GM12878 (cell line): ENCODE measurements at regions not wholly inside any gene's neighbourhood (a gene's known extent, or its start where the extent isn't known, plus 50 kb on each side); places are given as distances from the start of the nearest gene placed in this dataset.

Experiments used
- ATAC-seq: fragments of 200-7000 bp; cut with Tn5 transposase; 3 replicates; pipeline ENCODE4 v1.9.1; 2020; ENCODE audit warnings: mild to moderate bottlenecking, moderate library complexity
- BruUV-seq: library from RNA; stranded (reverse); fragments of 400-500 nt; replicated peaks from 2 replicates; lab custom pipeline; 2021; lab: Mats Ljungman, UMichigan
- CTCF ChIA-PET: fragments of 300-600 bp; sonication (Branson Sonifier 250); formaldehyde crosslinking; extraction: SDS; loops from one replicate; lab custom pipeline; 2021; ENCODE audit warnings: inconsistent platforms; lab: Yijun Ruan, JAX
- POLR2A ChIA-PET: fragments of 350-600 bp; formaldehyde crosslinking; extraction: SDS; loops from one replicate; lab custom pipeline; 2021; ENCODE audit warnings: inconsistent platforms; lab: Charles Lee
- RAD21 ChIA-PET: fragments of 300-600 bp; sonication (Branson Sonifier 250); formaldehyde crosslinking; loops from one replicate; lab custom pipeline; 2023; ENCODE audit warnings: antibody characterized with exemption; ENCODE audit not compliant: unreplicated experiment; lab: Charles Lee
- SMC1A ChIA-PET: fragments of 300-600 bp; sonication (Branson Sonifier 250); formaldehyde crosslinking; loops from one replicate; lab custom pipeline; 2023; ENCODE audit not compliant: unreplicated experiment, uncharacterized antibody; lab: Charles Lee
- DNase-seq: peaks from one replicate; pipeline ENCODE4 v3.0.0-alpha.2; 2011; ENCODE audit warnings: low read depth, low spot score
- FAIRE-seq: peaks from 3 replicates; lab custom pipeline; 2011; peaks lifted over from hg19 to GRCh38; lab: Jason Lieb, UNC
- H2AFZ ChIP-seq: 2 replicates; pipeline ENCODE4 v1.6.0; 2011; ENCODE audit warnings: low read depth, low read length, control low read depth; ENCODE audit not compliant: control insufficient read depth
- H3K27ac ChIP-seq: 2 replicates; pipeline ENCODE4 v1.5.1; 2011; ENCODE audit warnings: control low read depth; ENCODE audit not compliant: control insufficient read depth, insufficient read depth
- H3K27me3 ChIP-seq, 2 experiments: replicated peaks in 1 of 2; 2 replicates each; pipeline versions ENCODE4 v1.6.0 to v1.6.1; 2011; ENCODE audit warnings: low read length in 1 of 2; ENCODE audit not compliant: control insufficient read depth in 2 of 2, insufficient read depth in 2 of 2
- H3K36me3 ChIP-seq, 2 experiments: 2 replicates each; pipeline ENCODE4 v1.5.1; 2011; ENCODE audit warnings: low read length in 1 of 2; ENCODE audit not compliant: control insufficient read depth in 2 of 2, insufficient read depth in 2 of 2
- H3K4me1 ChIP-seq: 2 replicates; pipeline ENCODE4 v1.6.1; 2011; ENCODE audit warnings: mild to moderate bottlenecking, low read length, moderate library complexity, mixed read lengths; ENCODE audit not compliant: control insufficient read depth, insufficient read depth
- H3K4me2 ChIP-seq: 2 replicates; pipeline ENCODE4 v1.6.0; 2011; ENCODE audit warnings: control low read depth; ENCODE audit not compliant: control insufficient read depth, insufficient read depth
- H3K4me3 ChIP-seq: fragments of 200-600 bp; sonication (generic); 2 replicates; pipeline ENCODE4 v1.5.1; 2016
- H3K79me2 ChIP-seq: 2 replicates; pipeline ENCODE4 v1.6.0; 2011; ENCODE audit warnings: low read length; ENCODE audit not compliant: control insufficient read depth, insufficient read depth
- H3K9ac ChIP-seq: 2 replicates; pipeline ENCODE4 v1.8.0; 2011; ENCODE audit warnings: low read length, control low read depth, mixed read lengths; ENCODE audit not compliant: control insufficient read depth, insufficient read depth
- H3K9me3 ChIP-seq: replicated peaks from 3 replicates; pipeline ENCODE4 v1.5.1; 2011; ENCODE audit warnings: mild to moderate bottlenecking, low read length; ENCODE audit not compliant: control insufficient read depth, insufficient read depth
- H4K20me1 ChIP-seq: 2 replicates; pipeline ENCODE4 v1.6.0; 2011; ENCODE audit not compliant: control insufficient read depth, insufficient read depth
- BCL11A ChIP-seq: IDR thresholded peaks from 2 replicates; pipeline ENCODE4 v1.6.1; 2011; ENCODE audit warnings: low read depth, low read length
- CTCF ChIP-seq, 3 experiments: IDR thresholded peaks in 2 of 3; conservative IDR thresholded peaks in 1 of 3; 2 replicates each; pipeline ENCODE4 v1.5.1; 2011; ENCODE audit warnings: low read depth in 3 of 3, low read length in 3 of 3, mild to moderate bottlenecking in 3 of 3, control low read depth in 2 of 3, moderate library complexity in 2 of 3, inconsistent platforms in 1 of 3, mixed read lengths in 1 of 3; ENCODE audit not compliant: control insufficient read depth in 2 of 3, insufficient read depth in 1 of 3; ENCODE audit errors: extremely low read depth in 1 of 3
- FOXK2 ChIP-seq: fragments of 450-650 bp; IDR thresholded peaks from 2 replicates; pipeline ENCODE4 v1.6.1; 2017; ENCODE audit warnings: mild to moderate bottlenecking, moderate library complexity
- HDAC6 ChIP-seq: fragments of 200-600 bp; sonication (generic); IDR thresholded peaks from one replicate; pipeline ENCODE4 v1.8.0; 2017; ENCODE audit warnings: antibody characterized with exemption; ENCODE audit not compliant: unreplicated experiment
- IRF5 ChIP-seq: fragments of 450-650 bp; IDR thresholded peaks from 2 replicates; pipeline ENCODE4 v1.6.1; 2017; ENCODE audit warnings: borderline replicate concordance
- KAT2A ChIP-seq: conservative IDR thresholded peaks from 2 replicates; pipeline ENCODE4 v1.6.1; 2011; ENCODE audit warnings: low read depth, low read length; ENCODE audit not compliant: control insufficient read depth
- POLR2A ChIP-seq: IDR thresholded peaks from 2 replicates; pipeline ENCODE4 v1.6.1; 2011; ENCODE audit warnings: low read depth, mild to moderate bottlenecking, low read length
- RAD21 ChIP-seq: IDR thresholded peaks from 2 replicates; pipeline ENCODE4 v1.6.1; 2011; ENCODE audit warnings: mild to moderate bottlenecking, low read depth, low read length, moderate library complexity; ENCODE audit not compliant: insufficient read depth
- TARDBP ChIP-seq: IDR thresholded peaks from 2 replicates; pipeline ENCODE4 v1.6.1; 2016; ENCODE audit warnings: borderline replicate concordance
- WGBS: methylation state at CpG from one replicate; pipeline ENCODE4 v1.1.6; 2016; ENCODE audit warnings: low lambda C conversion rate; ENCODE audit not compliant: insufficient replicate concordance, insufficient coverage; ENCODE audit errors: missing lambda C conversion rate; 5-methylcytosine and 5-hydroxymethylcytosine counted together
- in situ Hi-C: fragments of 300-500 bp; cut with MboI; formaldehyde crosslinking; loops from 9 replicates; pipeline ENCODE4 v1.14.3; 2018; ENCODE audit warnings: mixed read lengths
- intact Hi-C: fragments of 100-400 bp; cut with micrococcal nuclease; formaldehyde crosslinking; loops from one replicate; pipeline ENCODE4 v1.14.2; 2022; ENCODE audit not compliant: unreplicated experiment
- TF ChIP-seq, protein P1 (sequence below): fragments of 450-650 bp; IDR thresholded peaks from 2 replicates; pipeline ENCODE4 v1.6.1; 2017; ENCODE audit warnings: mild to moderate bottlenecking, moderate library complexity
- TF ChIP-seq, protein P2 (sequence below): IDR thresholded peaks from 2 replicates; pipeline ENCODE4 v1.6.1; 2012; ENCODE audit warnings: low read depth, low read length, improper control_type of control experiment

DNA sequence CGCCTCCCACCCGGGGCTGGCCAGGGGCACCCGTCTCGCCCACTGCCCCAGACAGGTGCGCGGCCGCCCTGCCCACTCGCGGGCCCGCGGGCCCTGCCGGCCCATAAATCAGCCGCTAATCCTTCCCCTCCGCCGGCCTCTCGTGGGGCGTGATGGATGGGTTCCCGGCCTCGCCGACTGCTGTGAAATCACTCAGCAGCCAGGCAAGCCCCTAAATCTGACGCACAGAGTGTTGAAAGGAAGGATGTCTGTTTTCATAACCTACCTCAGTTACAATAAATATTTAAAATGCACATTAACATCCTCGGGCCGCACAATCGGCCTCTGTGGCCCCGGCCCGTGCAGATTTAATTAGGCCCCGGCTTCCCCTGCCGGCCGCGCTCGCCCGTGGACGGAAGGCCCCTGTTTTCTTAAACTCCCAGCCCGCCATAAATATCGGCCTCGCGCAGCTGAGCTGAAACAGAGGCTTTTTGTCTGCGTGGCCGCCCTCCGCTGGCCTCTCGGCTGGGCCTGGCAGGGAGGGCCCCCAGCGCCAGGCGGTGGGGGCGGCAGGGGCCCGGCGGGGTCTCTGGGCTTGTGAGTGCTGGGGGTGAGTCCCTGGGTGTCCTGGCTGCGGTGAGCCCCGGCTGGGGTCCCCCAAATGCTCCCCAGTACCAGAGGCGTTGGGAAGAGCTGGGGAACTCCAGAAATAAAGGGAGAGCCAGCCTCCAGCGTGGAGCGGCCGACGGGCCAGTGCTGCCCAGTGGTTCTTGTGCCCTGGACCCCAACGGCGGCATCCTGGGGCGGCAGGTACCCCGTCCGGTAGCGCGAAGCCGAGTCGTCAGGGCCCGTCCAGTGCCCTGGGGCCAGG lies 90.7 kb downstream of the UNCX start:
- 26% methylated on average over 61 of the region's 63 CpGs for WGBS
- Histone ChIP-seq H3K79me2 (no peaks in the 10 kb centered on the region), H3K4me3 (no peak overlapping the region), H3K27ac (no peak overlapping the region), H3K9me3 (no peaks in the 10 kb centered on the region), H3K4me2 (no peak overlapping the region), H4K20me1 (no peaks in the 10 kb centered on the region), H3K4me1 (no peaks in the 10 kb centered on the region), H2AFZ (no peak overlapping the region), H3K27me3 (no peaks in the 10 kb centered on the region), H3K9ac (no peak overlapping the region), H3K36me3 (no peaks in the 10 kb centered on the region)
- ATAC-seq: no peak
- in situ Hi-C loops (no loop called here), intact Hi-C loops (no loop called here)
- RAD21 ChIA-PET: no interaction called here
- no peak for FAIRE-seq
- no TSS peak for BruUV-seq
- no peak for DNase-seq
- CTCF ChIA-PET: no interaction called here
- SMC1A ChIA-PET: no interaction called here
- POLR2A ChIA-PET: no interaction called here
- TF ChIP-seq TARDBP (no peak), BCL11A (no peak), RAD21 (no peak), KAT2A (no peak), POLR2A (no peak), HDAC6 (no peak), IRF5 (no peak), FOXK2 (no peak), CTCF (IDR thresholded peaks at IDR 0.05 in 2 of 3, conservative IDR thresholded peaks at IDR 0.05 in 1 of 3; ENCODE audit: control insufficient read depth in 2 of 3, extremely low read depth in 1 of 3, insufficient read depth in 1 of 3, low read depth in 3 of 3, low read length in 3 of 3) (no peak)
- TF ChIP-seq, protein P1, sequence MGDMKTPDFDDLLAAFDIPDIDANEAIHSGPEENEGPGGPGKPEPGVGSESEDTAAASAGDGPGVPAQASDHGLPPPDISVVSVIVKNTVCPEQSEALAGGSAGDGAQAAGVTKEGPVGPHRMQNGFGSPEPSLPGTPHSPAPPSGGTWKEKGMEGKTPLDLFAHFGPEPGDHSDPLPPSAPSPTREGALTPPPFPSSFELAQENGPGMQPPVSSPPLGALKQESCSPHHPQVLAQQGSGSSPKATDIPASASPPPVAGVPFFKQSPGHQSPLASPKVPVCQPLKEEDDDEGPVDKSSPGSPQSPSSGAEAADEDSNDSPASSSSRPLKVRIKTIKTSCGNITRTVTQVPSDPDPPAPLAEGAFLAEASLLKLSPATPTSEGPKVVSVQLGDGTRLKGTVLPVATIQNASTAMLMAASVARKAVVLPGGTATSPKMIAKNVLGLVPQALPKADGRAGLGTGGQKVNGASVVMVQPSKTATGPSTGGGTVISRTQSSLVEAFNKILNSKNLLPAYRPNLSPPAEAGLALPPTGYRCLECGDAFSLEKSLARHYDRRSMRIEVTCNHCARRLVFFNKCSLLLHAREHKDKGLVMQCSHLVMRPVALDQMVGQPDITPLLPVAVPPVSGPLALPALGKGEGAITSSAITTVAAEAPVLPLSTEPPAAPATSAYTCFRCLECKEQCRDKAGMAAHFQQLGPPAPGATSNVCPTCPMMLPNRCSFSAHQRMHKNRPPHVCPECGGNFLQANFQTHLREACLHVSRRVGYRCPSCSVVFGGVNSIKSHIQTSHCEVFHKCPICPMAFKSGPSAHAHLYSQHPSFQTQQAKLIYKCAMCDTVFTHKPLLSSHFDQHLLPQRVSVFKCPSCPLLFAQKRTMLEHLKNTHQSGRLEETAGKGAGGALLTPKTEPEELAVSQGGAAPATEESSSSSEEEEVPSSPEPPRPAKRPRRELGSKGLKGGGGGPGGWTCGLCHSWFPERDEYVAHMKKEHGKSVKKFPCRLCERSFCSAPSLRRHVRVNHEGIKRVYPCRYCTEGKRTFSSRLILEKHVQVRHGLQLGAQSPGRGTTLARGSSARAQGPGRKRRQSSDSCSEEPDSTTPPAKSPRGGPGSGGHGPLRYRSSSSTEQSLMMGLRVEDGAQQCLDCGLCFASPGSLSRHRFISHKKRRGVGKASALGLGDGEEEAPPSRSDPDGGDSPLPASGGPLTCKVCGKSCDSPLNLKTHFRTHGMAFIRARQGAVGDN: no peak
- TF ChIP-seq, protein P2, sequence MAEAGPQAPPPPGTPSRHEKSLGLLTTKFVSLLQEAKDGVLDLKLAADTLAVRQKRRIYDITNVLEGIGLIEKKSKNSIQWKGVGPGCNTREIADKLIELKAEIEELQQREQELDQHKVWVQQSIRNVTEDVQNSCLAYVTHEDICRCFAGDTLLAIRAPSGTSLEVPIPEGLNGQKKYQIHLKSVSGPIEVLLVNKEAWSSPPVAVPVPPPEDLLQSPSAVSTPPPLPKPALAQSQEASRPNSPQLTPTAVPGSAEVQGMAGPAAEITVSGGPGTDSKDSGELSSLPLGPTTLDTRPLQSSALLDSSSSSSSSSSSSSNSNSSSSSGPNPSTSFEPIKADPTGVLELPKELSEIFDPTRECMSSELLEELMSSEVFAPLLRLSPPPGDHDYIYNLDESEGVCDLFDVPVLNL: no peak
